ENCODE measurements at regions not wholly inside any gene's neighbourhood (a gene's known extent, or its start where the extent isn't known, plus 50 kb on each side); places are given as distances from the start of the nearest gene placed in this dataset.

GRCh38 chr22:49432211-49432896 lies 395.3 kb downstream of the BRD1 start:
- H2AFZ ChIP-seq (ENCODE audit: low read length), result no peak overlapping the region
- H3K79me2 ChIP-seq (ENCODE audit: low read length), result no peaks in the 10 kb centered on the region
- H3K27me3 ChIP-seq (ENCODE audit: low read length), result peaks cover 74% of the 10 kb centered on the region
- H4K20me1 ChIP-seq (ENCODE audit: low read length), result no peaks in the 10 kb centered on the region
- H3K27ac ChIP-seq (ENCODE audit: low read length), result no peak overlapping the region
- CTCF ChIA-PET, result no interaction called here
- no peaks in the 10 kb centered on the region for H3F3A ChIP-seq (ENCODE audit: low read length, unreplicated experiment)
- no peak for TF ChIP-seq EZH2phosphoT487 (IDR thresholded peaks at IDR 0.05; ENCODE audit: borderline replicate concordance, low read length)
- TF ChIP-seq CTCF (conservative IDR thresholded peaks at IDR 0.05; ENCODE audit: low read depth, low read length), result no peak
- TF ChIP-seq EZH2 (IDR thresholded peaks at IDR 0.05; ENCODE audit: low read length, unreplicated experiment), result no peak
- no peaks in the 10 kb centered on the region for H3K9me2 ChIP-seq (replicated peaks; ENCODE audit: low read length)
- no peak overlapping the region for H3K9ac ChIP-seq (ENCODE audit: low read length)
- BruUV-seq (replicated peaks), result no TSS peak
- H3K4me1 ChIP-seq (ENCODE audit: insufficient read depth, low read length), result no peaks in the 10 kb centered on the region
- ATAC-seq (no peak), DNase-seq (no peak)
- no peaks in the 10 kb centered on the region for H3K36me3 ChIP-seq (ENCODE audit: low read depth, low read length)
- intact Hi-C loops (cut with micrococcal nuclease), result no loop called here
- no peaks in the 10 kb centered on the region for H3K9me3 ChIP-seq (ENCODE audit: low read length)
- H3K4me3 ChIP-seq (ENCODE audit: low read length), result no peak overlapping the region
- POLR2A ChIA-PET (ENCODE audit: unreplicated experiment), result no interaction called here
- H3K4me2 ChIP-seq (ENCODE audit: low read length), result no peak overlapping the region

GRCh38 chr22:49431551-49431950 lies 396.1 kb downstream of the BRD1 start:
- H3K4me2 ChIP-seq (ENCODE audit: low read length), result no peak overlapping the region
- H3K9ac ChIP-seq (ENCODE audit: low read length), result no peak overlapping the region
- H2AFZ ChIP-seq (ENCODE audit: low read length), result no peak overlapping the region
- no peaks in the 10 kb centered on the region for H4K20me1 ChIP-seq (ENCODE audit: low read length)
- TF ChIP-seq EZH2 (IDR thresholded peaks at IDR 0.05; ENCODE audit: low read length, unreplicated experiment) (no peak), CTCF (conservative IDR thresholded peaks at IDR 0.05; ENCODE audit: low read depth, low read length) (no peak), EZH2phosphoT487 (IDR thresholded peaks at IDR 0.05; ENCODE audit: borderline replicate concordance, low read length) (no peak)
- H3K79me2 ChIP-seq (ENCODE audit: low read length), result no peaks in the 10 kb centered on the region
- no peaks in the 10 kb centered on the region for H3K9me2 ChIP-seq (replicated peaks; ENCODE audit: low read length)
- ChIA-PET POLR2A (ENCODE audit: unreplicated experiment) (no interaction called here), CTCF (no interaction called here)
- no peaks in the 10 kb centered on the region for H3K9me3 ChIP-seq (ENCODE audit: low read length)
- DNase-seq (no peak), ATAC-seq (no peak)
- no peak overlapping the region for H3K4me3 ChIP-seq (ENCODE audit: low read length)
- H3F3A ChIP-seq (ENCODE audit: low read length, unreplicated experiment), result no peaks in the 10 kb centered on the region
- H3K4me1 ChIP-seq (ENCODE audit: insufficient read depth, low read length), result no peaks in the 10 kb centered on the region
- intact Hi-C loops (cut with micrococcal nuclease), result no loop called here
- H3K27me3 ChIP-seq (ENCODE audit: low read length), result peaks cover 70% of the 10 kb centered on the region
- H3K27ac ChIP-seq (ENCODE audit: low read length), result no peak overlapping the region
- BruUV-seq (replicated peaks), result no TSS peak
- no peaks in the 10 kb centered on the region for H3K36me3 ChIP-seq (ENCODE audit: low read depth, low read length)

- Histone ChIP-seq H2AFZ (ENCODE audit: low read length) (no peak overlapping the region), H3K4me3 (ENCODE audit: low read length) (no peak overlapping the region), H3K9me2 (replicated peaks; ENCODE audit: low read length) (no peaks in the 10 kb centered on the region), H3K9me3 (ENCODE audit: low read length) (no peaks in the 10 kb centered on the region), H4K20me1 (ENCODE audit: low read length) (no peaks in the 10 kb centered on the region), H3K27me3 (ENCODE audit: low read length) (peaks cover 73% of the 10 kb centered on the region), H3K4me2 (ENCODE audit: low read length) (no peak overlapping the region), H3K9ac (ENCODE audit: low read length) (no peak overlapping the region), H3K79me2 (ENCODE audit: low read length) (no peaks in the 10 kb centered on the region), H3K36me3 (ENCODE audit: low read depth, low read length) (no peaks in the 10 kb centered on the region), H3K4me1 (ENCODE audit: insufficient read depth, low read length) (no peaks in the 10 kb centered on the region), H3K27ac (ENCODE audit: low read length) (no peak overlapping the region), H3F3A (ENCODE audit: low read length, unreplicated experiment) (no peaks in the 10 kb centered on the region)
- ChIA-PET POLR2A (ENCODE audit: unreplicated experiment) (no interaction called here), CTCF (no interaction called here)
- intact Hi-C loops (cut with micrococcal nuclease), result no loop called here
- no peak; the same call in 1 of the 2 replicates for TF ChIP-seq CTCF (conservative IDR thresholded peaks at IDR 0.05; ENCODE audit: low read depth, low read length)
- no peak for TF ChIP-seq EZH2phosphoT487 (IDR thresholded peaks at IDR 0.05; ENCODE audit: borderline replicate concordance, low read length)
- TF ChIP-seq EZH2 (IDR thresholded peaks at IDR 0.05; ENCODE audit: low read length, unreplicated experiment), result no peak
- no peak for DNase-seq
- no peak for ATAC-seq
- BruUV-seq (replicated peaks), result no TSS peak
Measured at GRCh38 chr22:49429066-49429465, 398.6 kb downstream of the BRD1 start.

All from PC-3 (cell line).